NCI-H82 treated with DMSO at 0.1 percent for 48 hours (cell line): ENCODE measurements at regions not wholly inside any gene's neighbourhood (a gene's known extent, or its start where the extent isn't known, plus 50 kb on each side); places are given as distances from the start of the nearest gene placed in this dataset.

ENCODE experiments used
- DNase-seq: peaks from one replicate; lab custom pipeline; 2025; ENCODE audit not compliant: unreplicated experiment; lab: John Stamatoyannopoulos, UW

- no peak for DNase-seq
Observed at GRCh38 chr5:113900141-113900540, 386.6 kb downstream of the YTHDC2 start.

GRCh38 chr5:113900816-113901215 is 387.3 kb downstream of the YTHDC2 start:
- DNase-seq, result no peak

GRCh38 chr5:113901718-113902117 is 388.2 kb downstream of the YTHDC2 start:
- DNase-seq, result no peak

- DNase-seq, result peak; percentile 44
Observed at GRCh38 chr5:113902917-113903660, 389.6 kb downstream of the YTHDC2 start.

GRCh38 chr5:113909782-113910181 is 396.3 kb downstream of the YTHDC2 start:
- no peak for DNase-seq

GRCh38 chr5:113917997-113918396 is 404.5 kb downstream of the YTHDC2 start:
- DNase-seq, result no peak

- DNase-seq, result no peak
Observed at GRCh38 chr5:113922343-113922742, 408.8 kb downstream of the YTHDC2 start.

GRCh38 chr5:113935453-113935852 is 422.0 kb downstream of the YTHDC2 start:
- DNase-seq, result no peak

- no peak for DNase-seq
Observed at GRCh38 chr5:113937301-113937700, 423.8 kb downstream of the YTHDC2 start.

GRCh38 chr5:113939988-113940387 is 421.9 kb upstream of the KCNN2 start:
- DNase-seq, result no peak

- no peak for DNase-seq
Observed at GRCh38 chr5:113950186-113950585, 411.7 kb upstream of the KCNN2 start.

GRCh38 chr5:113965225-113965624 is 396.6 kb upstream of the KCNN2 start:
- DNase-seq, result no peak

GRCh38 chr5:113969901-113970300 is 392.0 kb upstream of the KCNN2 start:
- DNase-seq, result no peak

- DNase-seq, result no peak
Observed at GRCh38 chr5:113971454-113971853, 390.4 kb upstream of the KCNN2 start.

- no peak for DNase-seq
Observed at GRCh38 chr5:113974976-113975375, 386.9 kb upstream of the KCNN2 start.

GRCh38 chr5:113984928-113985327 is 376.9 kb upstream of the KCNN2 start:
- no peak for DNase-seq

GRCh38 chr5:113985505-113985904 is 376.4 kb upstream of the KCNN2 start:
- no peak for DNase-seq

GRCh38 chr5:113989278-113989912 is 372.5 kb upstream of the KCNN2 start:
- DNase-seq, result no peak

GRCh38 chr5:113989913-113990305 is 372.0 kb upstream of the KCNN2 start:
- no peak for DNase-seq

- no peak for DNase-seq
Observed at GRCh38 chr5:114001076-114001475, 360.8 kb upstream of the KCNN2 start.

- DNase-seq, result no peak
Observed at GRCh38 chr5:114006582-114006981, 355.3 kb upstream of the KCNN2 start.

GRCh38 chr5:114007678-114008077 is 354.2 kb upstream of the KCNN2 start:
- no peak for DNase-seq

- no peak for DNase-seq
Observed at GRCh38 chr5:114010362-114010761, 351.5 kb upstream of the KCNN2 start.
